CD4-positive, alpha-beta T cell (primary cell): ENCODE measurements at regions not wholly inside any gene's neighbourhood (a gene's known extent, or its start where the extent isn't known, plus 50 kb on each side); places are given as distances from the start of the nearest gene placed in this dataset.

ENCODE experiments used
- ATAC-seq: fragments of 200-7000 bp; cut with Tn5 transposase; one replicate; pipeline ENCODE4 v1.10.0; 2022; ENCODE audit warnings: mild to moderate bottlenecking; ENCODE audit not compliant: poor library complexity
- CTCF ChIA-PET: fragments of 350-600 bp; sonication (Branson Sonifier 250); formaldehyde crosslinking; loops from one replicate; lab custom pipeline; 2021; ENCODE audit warnings: antibody characterized with exemption, inconsistent platforms; lab: Charles Lee
- POLR2A ChIA-PET: fragments of 350-600 bp; sonication (Branson Sonifier 250); formaldehyde crosslinking; loops from one replicate; lab custom pipeline; 2021; ENCODE audit warnings: antibody characterized with exemption, inconsistent platforms; lab: Charles Lee
- DNase-seq, 14 experiments: peaks; one replicate each; pipeline ENCODE4 v3.0.0-alpha.2; 2013 to 2020; ENCODE audit warnings: mixed read lengths in 2 of 14
- H3K27ac ChIP-seq, 2 donors: one replicate each; pipeline versions ENCODE4 v1.5.1 to v1.7.0; 2013; ENCODE audit warnings: low read length in 2 of 2, low read depth in 1 of 2, mild to moderate bottlenecking in 1 of 2
- H3K27me3 ChIP-seq, 2 experiments: 1 replicate in 1 of 2; 2 replicates in 1 of 2; pipeline versions ENCODE4 v1.6.1 to v1.7.0; 2013; ENCODE audit warnings: low read length in 2 of 2, control low read depth in 1 of 2, mild to moderate bottlenecking in 1 of 2, moderate library complexity in 1 of 2; ENCODE audit not compliant: insufficient read depth in 2 of 2, control insufficient read depth in 1 of 2
- H3K36me3 ChIP-seq: one replicate; pipeline ENCODE4 v1.6.1; 2013; ENCODE audit warnings: low read length, control low read depth; ENCODE audit not compliant: insufficient read depth
- H3K4me1 ChIP-seq: one replicate; pipeline ENCODE4 v1.6.1; 2013; ENCODE audit warnings: low read length, control low read depth; ENCODE audit not compliant: insufficient read depth
- H3K4me3 ChIP-seq: one replicate; pipeline ENCODE4 v1.5.1; 2013; ENCODE audit warnings: mild to moderate bottlenecking, low read length, moderate library complexity
- H3K9me3 ChIP-seq, 2 experiments: 1 replicate in 1 of 2; 2 replicates in 1 of 2; pipeline versions ENCODE4 v1.6.1 to v1.7.0; 2013; ENCODE audit warnings: low read length in 2 of 2, mild to moderate bottlenecking in 2 of 2, control low read depth in 1 of 2, moderate library complexity in 1 of 2; ENCODE audit not compliant: control insufficient read depth in 1 of 2, insufficient read depth in 1 of 2
- H3K27ac Mint-ChIP-seq: one replicate; pipeline ENCODE4 v1.8.0; 2020; ENCODE audit warnings: mixed read lengths
- H3K27me3 Mint-ChIP-seq: one replicate; pipeline ENCODE4 v1.8.0; 2021; ENCODE audit warnings: mixed read lengths
- H3K36me3 Mint-ChIP-seq: one replicate; pipeline ENCODE4 v1.8.0; 2021; ENCODE audit warnings: low read depth, mixed read lengths
- H3K4me1 Mint-ChIP-seq: one replicate; pipeline ENCODE4 v1.8.0; 2021; ENCODE audit warnings: low read depth, mixed read lengths
- H3K4me3 Mint-ChIP-seq: one replicate; pipeline ENCODE4 v1.8.0; 2020; ENCODE audit warnings: mild to moderate bottlenecking, mixed read lengths
- H3K9me3 Mint-ChIP-seq: one replicate; pipeline ENCODE4 v1.8.0; 2020; ENCODE audit warnings: mixed read lengths
- intact Hi-C, 2 experiments: fragments of 100-400 bp; cut with DNase I in 1 of 2; cut with micrococcal nuclease in 1 of 2; formaldehyde crosslinking; loops; one replicate each; pipeline versions ENCODE4 v1.15.1 to v1.9.0; 2023 to 2025; cut with DNase I, micrococcal nuclease
- TF ChIP-seq, protein P1 (sequence below): fragments of 200-600 bp; IDR thresholded peaks from one replicate; pipeline ENCODE4 v1.8.0; 2022; ENCODE audit warnings: antibody characterized with exemption, mild to moderate bottlenecking

DNA sequence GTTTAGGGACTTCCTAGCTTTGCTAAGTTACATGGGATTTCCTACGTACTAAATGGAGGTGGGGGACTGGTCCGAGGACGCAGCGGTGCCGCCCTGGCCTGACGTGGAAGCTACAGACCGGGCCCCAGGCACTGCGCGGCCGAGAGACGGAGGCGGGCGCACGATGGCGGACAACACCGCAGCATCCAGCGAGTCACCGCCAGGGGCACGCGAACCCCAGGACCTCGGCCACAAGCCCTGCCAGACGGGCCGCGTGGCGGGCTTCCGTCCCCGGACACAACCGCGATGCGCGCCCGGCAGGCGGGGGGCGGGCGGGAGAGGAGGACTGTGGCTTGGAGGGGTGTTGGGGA is 1516.9 kb upstream of the DEFB115 start:
- TF ChIP-seq, protein P1, sequence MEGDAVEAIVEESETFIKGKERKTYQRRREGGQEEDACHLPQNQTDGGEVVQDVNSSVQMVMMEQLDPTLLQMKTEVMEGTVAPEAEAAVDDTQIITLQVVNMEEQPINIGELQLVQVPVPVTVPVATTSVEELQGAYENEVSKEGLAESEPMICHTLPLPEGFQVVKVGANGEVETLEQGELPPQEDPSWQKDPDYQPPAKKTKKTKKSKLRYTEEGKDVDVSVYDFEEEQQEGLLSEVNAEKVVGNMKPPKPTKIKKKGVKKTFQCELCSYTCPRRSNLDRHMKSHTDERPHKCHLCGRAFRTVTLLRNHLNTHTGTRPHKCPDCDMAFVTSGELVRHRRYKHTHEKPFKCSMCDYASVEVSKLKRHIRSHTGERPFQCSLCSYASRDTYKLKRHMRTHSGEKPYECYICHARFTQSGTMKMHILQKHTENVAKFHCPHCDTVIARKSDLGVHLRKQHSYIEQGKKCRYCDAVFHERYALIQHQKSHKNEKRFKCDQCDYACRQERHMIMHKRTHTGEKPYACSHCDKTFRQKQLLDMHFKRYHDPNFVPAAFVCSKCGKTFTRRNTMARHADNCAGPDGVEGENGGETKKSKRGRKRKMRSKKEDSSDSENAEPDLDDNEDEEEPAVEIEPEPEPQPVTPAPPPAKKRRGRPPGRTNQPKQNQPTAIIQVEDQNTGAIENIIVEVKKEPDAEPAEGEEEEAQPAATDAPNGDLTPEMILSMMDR = no peak
- Mint-ChIP-seq H3K4me1 (no peaks in the 10 kb centered on the region), H3K27ac (no peak overlapping the region), H3K36me3 (peaks cover 4% of the 10 kb centered on the region), H3K4me3 (no peak overlapping the region), H3K9me3 (peaks cover 7% of the 10 kb centered on the region), H3K27me3 (no peaks in the 10 kb centered on the region)
- POLR2A ChIA-PET = no interaction called here
- Histone ChIP-seq H3K36me3 (no peaks in the 10 kb centered on the region), H3K4me3 (no peak overlapping the region), H3K4me1 (no peaks in the 10 kb centered on the region), H3K27ac (no peak overlapping the region), H3K27me3 (no peaks in the 10 kb centered on the region), H3K9me3 (peaks cover 8 to 52% of the 10 kb centered on the region in 2 experiments)
- ATAC-seq (no peak), DNase-seq (no peak)
- CTCF ChIA-PET = no interaction called here
- intact Hi-C loops = no loop called here

DNA sequence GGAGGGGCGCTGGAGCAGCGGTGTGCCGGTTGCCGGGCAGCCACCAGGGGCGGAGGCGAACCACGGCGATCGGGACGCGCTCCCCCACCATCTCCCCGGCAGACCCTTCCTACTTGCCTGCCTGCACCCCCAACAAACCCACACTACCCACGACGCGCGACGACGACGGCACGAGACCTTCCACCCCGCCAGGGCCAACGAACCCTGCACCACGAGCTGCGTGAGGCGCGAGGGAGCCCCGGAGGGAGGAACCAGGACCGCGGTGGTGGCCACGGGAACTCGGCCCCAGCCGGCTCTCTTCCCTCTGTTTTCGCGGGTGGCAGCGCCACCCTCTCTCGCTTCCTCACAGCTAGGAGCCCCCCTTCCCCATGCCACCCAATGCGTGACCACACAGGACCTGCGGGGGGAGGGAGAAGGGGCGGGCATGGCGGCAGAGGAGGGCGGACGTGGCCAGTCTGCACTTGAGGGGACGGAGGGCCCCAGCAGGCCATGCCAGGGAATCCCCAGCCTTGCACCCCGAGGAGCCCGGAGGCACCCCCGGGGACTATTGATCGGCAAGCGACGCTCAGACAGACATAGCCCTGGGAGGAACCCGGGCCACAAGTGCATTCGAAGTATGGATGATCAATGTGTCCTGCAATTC is 1516.4 kb upstream of the DEFB115 start:
- H3K27ac ChIP-seq = no peak overlapping the region
- no peak overlapping the region for H3K4me3 ChIP-seq
- DNase-seq = no peak
- Mint-ChIP-seq H3K4me3 (no peak overlapping the region), H3K27ac (no peak overlapping the region), H3K4me1 (no peaks in the 10 kb centered on the region), H3K9me3 (peaks cover 7% of the 10 kb centered on the region), H3K36me3 (peaks cover 4% of the 10 kb centered on the region), H3K27me3 (no peaks in the 10 kb centered on the region)
- H3K27me3 ChIP-seq = no peaks in the 10 kb centered on the region
- intact Hi-C loops = no loop called here
- TF ChIP-seq, protein P1 = no peak
- no peak for ATAC-seq
- POLR2A ChIA-PET = no interaction called here
- no peaks in the 10 kb centered on the region for H3K36me3 ChIP-seq
- H3K9me3 ChIP-seq = peaks cover 8 to 57% of the 10 kb centered on the region in 2 experiments
- no peaks in the 10 kb centered on the region for H3K4me1 ChIP-seq
- CTCF ChIA-PET = no interaction called here

DNA sequence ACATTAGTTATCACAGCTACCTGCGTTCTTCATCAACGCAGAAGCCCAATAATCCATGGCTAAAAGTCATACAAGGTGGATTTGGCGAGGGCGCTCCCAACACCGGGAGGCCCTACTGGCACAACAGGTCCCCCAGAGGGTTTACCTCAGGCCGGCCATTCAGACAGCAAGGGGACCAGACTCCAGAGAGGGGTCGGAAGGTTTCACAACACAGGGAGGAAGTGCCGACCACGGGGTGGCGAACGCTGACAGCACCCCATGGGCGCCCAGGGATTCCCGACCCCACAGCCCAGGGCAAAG is 1515.9 kb upstream of the DEFB115 start:
- ATAC-seq = no peak

More for the DNA sequence above, 1515.9 kb upstream of the DEFB115 start:
- Histone ChIP-seq H3K9me3 (peaks cover 8 to 58% of the 10 kb centered on the region in 2 experiments), H3K27ac (no peak overlapping the region), H3K36me3 (no peaks in the 10 kb centered on the region), H3K27me3 (no peaks in the 10 kb centered on the region), H3K4me1 (no peaks in the 10 kb centered on the region), H3K4me3 (no peak overlapping the region)
- POLR2A ChIA-PET = no interaction called here
- Mint-ChIP-seq H3K27ac (no peak overlapping the region), H3K4me1 (no peaks in the 10 kb centered on the region), H3K27me3 (no peaks in the 10 kb centered on the region), H3K4me3 (no peak overlapping the region), H3K36me3 (peaks cover under 1% of the 10 kb centered on the region), H3K9me3 (peaks cover 11% of the 10 kb centered on the region)
- TF ChIP-seq, protein P1 = no peak
- intact Hi-C loops = no loop called here
- CTCF ChIA-PET = no interaction called here
- DNase-seq = no peak
